Mesodermal cell (in vitro differentiated cells): ENCODE measurements at regions not wholly inside any gene's neighbourhood (a gene's known extent, or its start where the extent isn't known, plus 50 kb on each side); places are given as distances from the start of the nearest gene placed in this dataset.
"Not testable (repeated sequence)": the region's sequence is repeated elsewhere in the genome, so short reads cannot be mapped to it uniquely, and the experiment has no call there.

Experiments used
- H3K27ac ChIP-seq: 2 replicates; pipeline ENCODE4 v1.7.0; 2013; ENCODE audit warnings: mild to moderate bottlenecking, low read depth, low read length, moderate library complexity; ENCODE audit not compliant: severe bottlenecking
- H3K36me3 ChIP-seq: 2 replicates; pipeline ENCODE4 v1.7.1; 2013; ENCODE audit warnings: mild to moderate bottlenecking, low read length, moderate library complexity; ENCODE audit not compliant: control insufficient read depth, insufficient read depth
- H3K4me1 ChIP-seq: one replicate; pipeline ENCODE4 v1.7.1; 2013; ENCODE audit warnings: mild to moderate bottlenecking, low read length; ENCODE audit not compliant: insufficient read depth, control insufficient read depth, poor library complexity, severe bottlenecking
- H3K4me3 ChIP-seq: 2 replicates; pipeline ENCODE4 v1.7.0; 2013; ENCODE audit warnings: low read length, control low read depth, mild to moderate bottlenecking; ENCODE audit not compliant: insufficient read depth, poor library complexity, severe bottlenecking; ENCODE audit errors: extremely low read depth
- H3K9me3 ChIP-seq: 2 replicates; pipeline ENCODE4 v1.7.1; 2013; ENCODE audit warnings: mild to moderate bottlenecking, low read length, moderate library complexity; ENCODE audit not compliant: control insufficient read depth
- WGBS, 2 experiments: methylation state at CpG; one replicate each; pipeline ENCODE4 v1.1.5; 2013; ENCODE audit warnings: missing lambda C conversion rate in 2 of 2; ENCODE audit not compliant: insufficient coverage in 2 of 2; 5-methylcytosine and 5-hydroxymethylcytosine counted together

GRCh38 chr2:16430846-16431245 lies 234.8 kb downstream of the CYRIA start:
- 89 to 94% methylated on average over 1 to 2 of the region's 3 CpGs for WGBS, 2 experiments
- Histone ChIP-seq H3K9me3 (no peaks in the 10 kb centered on the region), H3K36me3 (no peaks in the 10 kb centered on the region), H3K4me1 (no peaks in the 10 kb centered on the region), H3K4me3 (no peak overlapping the region), H3K27ac (no peak overlapping the region)

GRCh38 chr2:16429431-16430145 lies 236.0 kb downstream of the CYRIA start:
- Histone ChIP-seq H3K4me1 (no peaks in the 10 kb centered on the region), H3K4me3 (no peak overlapping the region), H3K27ac (no peak overlapping the region), H3K9me3 (no peaks in the 10 kb centered on the region), H3K36me3 (no peaks in the 10 kb centered on the region)
- 43 to 70% methylated on average over 1 to 2 of the region's 2 CpGs for WGBS, 2 experiments

- H3K4me3 ChIP-seq, result no peak overlapping the region
- H3K27ac ChIP-seq, result no peak overlapping the region
- WGBS, 2 experiments, result no CpG with 5 or more reads among the region's 2 CpGs
- no peaks in the 10 kb centered on the region for H3K9me3 ChIP-seq
- H3K4me1 ChIP-seq, result no peaks in the 10 kb centered on the region
- H3K36me3 ChIP-seq, result no peaks in the 10 kb centered on the region
Observed at GRCh38 chr2:16429002-16429401, 236.6 kb downstream of the CYRIA start.

- H3K36me3 ChIP-seq, result no peaks in the 10 kb centered on the region
- H3K4me3 ChIP-seq, result no peak overlapping the region
- H3K4me1 ChIP-seq, result no peaks in the 10 kb centered on the region
- H3K27ac ChIP-seq, result peak overlapping the region; percentile 42
- 29 to 40% methylated on average over 3 to 5 of the region's 6 CpGs for WGBS, 2 experiments
- no peaks in the 10 kb centered on the region for H3K9me3 ChIP-seq
Observed at GRCh38 chr2:16425462-16426336, 239.9 kb downstream of the CYRIA start.

GRCh38 chr2:16420421-16420820 lies 245.2 kb downstream of the CYRIA start:
- H3K4me3 ChIP-seq, result no peak overlapping the region
- H3K36me3 ChIP-seq, result no peaks in the 10 kb centered on the region
- peaks cover 4% of the 10 kb centered on the region for H3K9me3 ChIP-seq
- H3K4me1 ChIP-seq, result no peaks in the 10 kb centered on the region
- WGBS, 2 experiments, result 56 to 71% methylated on average over 1 of the region's 1 CpG
- no peak overlapping the region for H3K27ac ChIP-seq

- Histone ChIP-seq H3K9me3 (peaks cover 4% of the 10 kb centered on the region), H3K27ac (no peak overlapping the region), H3K36me3 (no peaks in the 10 kb centered on the region), H3K4me3 (no peak overlapping the region), H3K4me1 (no peaks in the 10 kb centered on the region)
- WGBS, 2 experiments, result 85 to 100% methylated on average over 1 to 2 of the region's 3 CpGs
Observed at GRCh38 chr2:16417726-16418125, 247.9 kb downstream of the CYRIA start.

- WGBS, 2 experiments, result 89 to 100% methylated on average over 3 of the region's 3 CpGs
Observed at GRCh38 chr2:16416651-16417050, 249.0 kb downstream of the CYRIA start.

GRCh38 chr2:16415861-16416260 lies 249.8 kb downstream of the CYRIA start:
- not testable (repeated sequence) for H3K27ac ChIP-seq, H3K36me3 ChIP-seq, H3K9me3 ChIP-seq, H3K4me1 ChIP-seq, H3K4me3 ChIP-seq
- 80% methylated on average over 1 of the region's 6 CpGs; no CpG with 5 or more reads in 1 of the 2 experiments for WGBS, 2 experiments

More at GRCh38 chr2:16416651-16417050, 249.0 kb downstream of the CYRIA start:
- no peaks in the 10 kb centered on the region for H3K36me3 ChIP-seq
- H3K4me1 ChIP-seq, result no peaks in the 10 kb centered on the region
- no peak overlapping the region for H3K27ac ChIP-seq
- no peak overlapping the region for H3K4me3 ChIP-seq
- peaks cover 4% of the 10 kb centered on the region for H3K9me3 ChIP-seq

- peaks cover 2% of the 10 kb centered on the region for H3K4me1 ChIP-seq
- H3K4me3 ChIP-seq, result no peak overlapping the region
- no peaks in the 10 kb centered on the region for H3K36me3 ChIP-seq
- H3K27ac ChIP-seq, result no peak overlapping the region
- H3K9me3 ChIP-seq, result peaks cover 4% of the 10 kb centered on the region
- 80% methylated on average over 1 of the region's 1 CpG; no CpG with 5 or more reads in 1 of the 2 experiments for WGBS, 2 experiments
Observed at GRCh38 chr2:16413947-16414346, 251.7 kb downstream of the CYRIA start.

- 89 to 100% methylated on average over 4 of the region's 5 CpGs for WGBS, 2 experiments
- H3K9me3 ChIP-seq, result peaks cover 4% of the 10 kb centered on the region
- peak overlapping the region; percentile 58 for H3K27ac ChIP-seq
- no peak overlapping the region for H3K4me3 ChIP-seq
- H3K4me1 ChIP-seq, result peaks cover 6% of the 10 kb centered on the region
- no peaks in the 10 kb centered on the region for H3K36me3 ChIP-seq
Observed at GRCh38 chr2:16413285-16413684, 252.3 kb downstream of the CYRIA start.
